ENCODE measurements at regions not wholly inside any gene's neighbourhood (a gene's known extent, or its start where the extent isn't known, plus 50 kb on each side); places are given as distances from the start of the nearest gene placed in this dataset.

- no peak for TF ChIP-seq CTCF (IDR thresholded peaks at IDR 0.05; ENCODE audit: insufficient read depth, low read length, missing control alignments)
- DNase-seq (ENCODE audit: low read depth, low spot score): no peak
- no peak overlapping the region for H3K4me3 ChIP-seq (ENCODE audit: low read depth, low read length)
- CTCF ChIA-PET: no interaction called here
- POLR2A ChIA-PET: no interaction called here
Measured at GRCh38 chr2:7719876-7720275, 802.7 kb downstream of the RNF144A start.

GRCh38 chr2:7721413-7721995 is 804.3 kb downstream of the RNF144A start:
- H3K4me3 ChIP-seq (ENCODE audit: low read depth, low read length): no peak overlapping the region
- no peak for DNase-seq (ENCODE audit: low read depth, low spot score)
- POLR2A ChIA-PET: no interaction called here
- TF ChIP-seq CTCF (IDR thresholded peaks at IDR 0.05; ENCODE audit: insufficient read depth, low read length, missing control alignments): no peak
- CTCF ChIA-PET: interaction anchor here (1.7 kb wide), 1 partner anchor 9 kb away, joined by 4 read pairs; no protein-coding TSS in a partner anchor

GRCh38 chr2:7722212-7722910 is 805.1 kb downstream of the RNF144A start:
- no peak overlapping the region for H3K4me3 ChIP-seq (ENCODE audit: low read depth, low read length)
- POLR2A ChIA-PET: no interaction called here
- DNase-seq (ENCODE audit: low read depth, low spot score): no peak
- no peak for TF ChIP-seq CTCF (IDR thresholded peaks at IDR 0.05; ENCODE audit: insufficient read depth, low read length, missing control alignments)
- CTCF ChIA-PET: interaction anchor here (1.7 kb wide), 1 partner anchor 8 kb away, joined by 4 read pairs; no protein-coding TSS in a partner anchor

GRCh38 chr2:7724336-7724735 is 807.1 kb downstream of the RNF144A start:
- ChIA-PET POLR2A (no interaction called here), CTCF (interaction anchor here (1.7 kb wide), 1 partner anchor 31 kb away, joined by 3 read pairs; no protein-coding TSS in a partner anchor)
- no peak for DNase-seq (ENCODE audit: low read depth, low spot score)
- no peak for TF ChIP-seq CTCF (IDR thresholded peaks at IDR 0.05; ENCODE audit: insufficient read depth, low read length, missing control alignments)
- no peak overlapping the region for H3K4me3 ChIP-seq (ENCODE audit: low read depth, low read length)

- POLR2A ChIA-PET: interaction anchor here (1.4 kb wide), 1 partner anchor 958 kb away, joined by 4 read pairs; no protein-coding TSS in a partner anchor
- no peak for DNase-seq (ENCODE audit: low read depth, low spot score)
- CTCF ChIA-PET: interaction anchor here (0.8 to 1.7 kb wide), 4 partner anchors 10 to 778 kb away, joined by 3 read pairs; no protein-coding TSS in a partner anchor
Measured at GRCh38 chr2:7725171-7725849, 808.1 kb downstream of the RNF144A start.

More at GRCh38 chr2:7725171-7725849, 808.1 kb downstream of the RNF144A start:
- H3K4me3 ChIP-seq (ENCODE audit: low read depth, low read length): no peak overlapping the region
- no peak for TF ChIP-seq CTCF (IDR thresholded peaks at IDR 0.05; ENCODE audit: insufficient read depth, low read length, missing control alignments)
